ENCODE measurements at regions not wholly inside any gene's neighbourhood (a gene's known extent, or its start where the extent isn't known, plus 50 kb on each side); places are given as distances from the start of the nearest gene placed in this dataset.

DNA sequence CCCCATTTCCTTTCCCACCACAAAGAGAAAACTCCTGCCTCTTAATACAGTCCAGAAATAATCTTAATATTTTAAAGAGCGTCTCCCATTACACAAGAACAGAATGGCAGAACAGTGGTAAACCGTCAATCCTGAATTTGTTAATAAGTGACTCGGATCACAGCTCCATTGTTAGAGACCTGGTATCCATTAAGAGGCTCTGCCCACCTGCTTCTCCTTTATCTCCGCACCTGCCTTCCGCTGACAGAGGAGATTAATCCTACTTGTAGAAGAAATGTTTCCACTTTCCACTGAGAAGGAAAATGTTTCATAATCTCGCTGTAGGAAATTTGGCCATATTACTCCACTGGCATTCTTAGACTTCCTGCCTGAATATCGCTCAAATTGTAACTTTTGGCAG, 1493.2 kb downstream of the MAT2B start:
- H3K27ac ChIP-seq: no peak overlapping the region
- TF ChIP-seq, protein P1, sequence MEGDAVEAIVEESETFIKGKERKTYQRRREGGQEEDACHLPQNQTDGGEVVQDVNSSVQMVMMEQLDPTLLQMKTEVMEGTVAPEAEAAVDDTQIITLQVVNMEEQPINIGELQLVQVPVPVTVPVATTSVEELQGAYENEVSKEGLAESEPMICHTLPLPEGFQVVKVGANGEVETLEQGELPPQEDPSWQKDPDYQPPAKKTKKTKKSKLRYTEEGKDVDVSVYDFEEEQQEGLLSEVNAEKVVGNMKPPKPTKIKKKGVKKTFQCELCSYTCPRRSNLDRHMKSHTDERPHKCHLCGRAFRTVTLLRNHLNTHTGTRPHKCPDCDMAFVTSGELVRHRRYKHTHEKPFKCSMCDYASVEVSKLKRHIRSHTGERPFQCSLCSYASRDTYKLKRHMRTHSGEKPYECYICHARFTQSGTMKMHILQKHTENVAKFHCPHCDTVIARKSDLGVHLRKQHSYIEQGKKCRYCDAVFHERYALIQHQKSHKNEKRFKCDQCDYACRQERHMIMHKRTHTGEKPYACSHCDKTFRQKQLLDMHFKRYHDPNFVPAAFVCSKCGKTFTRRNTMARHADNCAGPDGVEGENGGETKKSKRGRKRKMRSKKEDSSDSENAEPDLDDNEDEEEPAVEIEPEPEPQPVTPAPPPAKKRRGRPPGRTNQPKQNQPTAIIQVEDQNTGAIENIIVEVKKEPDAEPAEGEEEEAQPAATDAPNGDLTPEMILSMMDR (conservative IDR thresholded peaks at IDR 0.05): no peak

DNA sequence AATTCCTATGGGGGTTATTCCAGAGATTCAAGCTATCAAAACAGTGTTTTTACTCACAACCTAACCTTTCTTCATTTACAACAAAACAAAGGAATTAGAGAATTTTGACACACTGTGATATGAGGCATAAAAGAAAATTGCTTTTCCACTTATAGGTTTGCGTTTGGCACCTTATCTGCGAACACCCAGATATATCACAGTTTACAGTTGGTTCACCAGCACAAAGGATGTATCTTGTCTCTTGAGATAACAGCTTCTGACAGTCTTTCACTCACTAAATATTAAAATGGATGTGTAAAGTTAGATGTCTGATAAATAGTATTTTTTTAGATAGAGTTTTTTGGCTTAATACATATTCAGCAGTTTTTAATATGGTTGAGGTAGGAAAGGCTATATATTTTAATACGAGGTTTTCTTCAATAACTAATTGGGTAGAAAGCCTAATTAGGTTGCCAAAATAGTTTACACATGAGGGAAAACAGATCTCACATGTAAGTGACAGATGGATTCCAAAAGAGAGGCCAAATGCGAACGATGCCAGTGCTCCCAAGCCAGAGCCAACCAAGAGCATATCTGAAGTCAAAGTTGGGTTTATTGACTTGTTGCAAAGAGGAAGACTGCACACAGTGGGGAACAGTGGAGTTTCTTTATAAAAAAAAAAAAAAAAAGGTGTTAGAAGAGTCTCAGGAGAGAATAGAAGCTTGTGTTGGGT, 1495.2 kb downstream of the MAT2B start:
- H3K27ac ChIP-seq: no peak overlapping the region
- TF ChIP-seq, protein P1 (conservative IDR thresholded peaks at IDR 0.05): no peak

DNA sequence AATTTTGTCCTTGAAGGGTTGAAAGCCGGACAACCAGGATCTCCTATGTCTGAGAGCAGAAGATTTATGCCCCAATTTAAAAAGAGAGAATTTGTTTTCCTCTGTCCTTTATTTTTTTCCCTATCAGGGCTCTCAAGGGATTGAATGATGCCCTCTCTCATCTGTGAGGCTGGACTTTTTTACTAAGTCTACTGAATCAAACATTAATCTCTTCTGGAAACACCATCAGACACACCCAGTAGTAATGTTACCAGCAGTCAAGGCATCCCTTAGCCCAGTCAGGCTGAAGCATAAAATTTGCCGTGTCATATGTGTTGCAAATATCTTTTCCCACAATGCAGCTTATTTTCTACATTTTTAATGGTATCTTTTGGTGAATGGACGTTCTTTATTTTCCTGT, 1497.9 kb downstream of the MAT2B start:
- TF ChIP-seq, protein P1 (conservative IDR thresholded peaks at IDR 0.05): no peak
- no peak overlapping the region for H3K27ac ChIP-seq

DNA sequence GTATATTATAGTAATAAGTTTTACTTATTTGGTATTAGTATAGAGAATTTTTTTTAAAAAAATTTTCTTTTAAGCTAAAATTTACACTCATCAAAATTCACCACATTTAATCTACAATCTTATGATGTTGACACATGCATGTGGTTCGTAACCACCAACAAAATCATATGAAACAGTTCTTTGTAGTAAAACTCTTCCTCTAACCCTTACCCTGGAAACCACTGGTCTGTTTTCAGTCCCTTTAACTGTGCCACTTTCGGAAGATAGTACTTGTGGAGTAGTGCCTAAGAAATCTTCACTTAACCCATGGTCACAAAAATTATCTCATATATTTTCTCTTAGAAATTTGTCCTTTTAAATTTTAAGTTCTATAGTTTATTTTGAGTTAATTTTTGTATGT, 1498.8 kb downstream of the MAT2B start:
- TF ChIP-seq, protein P1 (conservative IDR thresholded peaks at IDR 0.05): no peak
- H3K27ac ChIP-seq: no peak overlapping the region

DNA sequence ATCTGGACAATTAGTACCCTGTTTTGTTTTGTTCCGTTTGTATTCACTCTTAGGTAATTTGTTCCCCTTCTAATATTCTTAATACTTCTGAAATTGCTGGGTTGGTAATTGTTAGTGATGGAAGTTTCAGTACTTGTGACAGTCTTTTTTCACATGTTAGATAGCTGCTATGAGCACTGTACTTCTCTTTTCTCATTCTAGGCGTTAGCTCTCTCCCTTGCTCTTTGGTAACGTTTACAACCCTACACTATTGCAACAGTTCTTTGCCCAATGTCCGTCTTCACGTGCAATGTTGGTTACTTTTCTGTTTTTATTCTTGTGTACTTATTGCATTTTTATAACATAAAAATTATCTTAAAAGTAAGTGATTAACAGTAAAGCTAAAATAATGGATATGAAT, 1509.0 kb downstream of the MAT2B start:
- TF ChIP-seq, protein P1 (conservative IDR thresholded peaks at IDR 0.05): no peak
- H3K27ac ChIP-seq: no peak overlapping the region

DNA sequence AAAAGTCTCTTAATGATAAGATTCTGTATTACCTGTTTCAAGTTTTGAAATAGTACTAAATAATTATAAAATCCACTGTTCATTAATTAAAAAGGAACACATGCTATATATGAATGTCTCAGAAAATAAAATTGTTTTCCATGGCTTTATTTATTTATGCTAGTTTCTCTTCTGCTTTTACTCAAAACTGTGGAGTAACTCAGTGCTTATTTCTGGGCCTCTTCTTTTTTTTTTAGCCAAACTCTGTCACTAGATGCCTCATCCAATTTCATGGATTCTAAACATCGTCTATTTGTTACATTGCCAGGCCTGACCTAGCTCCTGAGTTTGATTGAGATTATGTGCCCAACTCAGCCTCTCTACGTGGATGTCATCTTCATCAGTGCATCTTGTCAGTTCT, 1509.7 kb downstream of the MAT2B start:
- no peak overlapping the region for H3K27ac ChIP-seq
- TF ChIP-seq, protein P1 (conservative IDR thresholded peaks at IDR 0.05): no peak

DNA sequence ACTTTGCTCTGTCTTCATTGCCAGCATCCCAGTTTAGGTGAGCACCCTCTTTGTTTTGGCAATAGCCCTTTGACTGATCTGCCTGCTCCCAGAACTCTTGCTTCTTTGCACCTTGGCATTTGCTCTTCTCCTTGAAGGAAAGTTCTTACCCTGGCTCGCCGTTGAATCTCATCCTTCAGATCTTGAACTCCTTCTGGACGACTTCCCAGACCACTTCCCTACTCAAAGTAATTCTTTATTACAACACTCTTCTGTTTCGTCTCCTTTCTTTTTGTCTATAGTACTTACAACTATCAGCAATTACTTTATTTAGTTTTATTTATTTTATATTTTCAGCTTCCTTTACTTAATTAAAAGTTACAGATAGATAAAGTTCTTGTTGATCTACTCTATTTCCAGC, 1510.1 kb downstream of the MAT2B start:
- no peak overlapping the region for H3K27ac ChIP-seq
- TF ChIP-seq, protein P1 (conservative IDR thresholded peaks at IDR 0.05): no peak
